ENCODE measurements at regions not wholly inside any gene's neighbourhood (a gene's known extent, or its start where the extent isn't known, plus 50 kb on each side); places are given as distances from the start of the nearest gene placed in this dataset.

DNA sequence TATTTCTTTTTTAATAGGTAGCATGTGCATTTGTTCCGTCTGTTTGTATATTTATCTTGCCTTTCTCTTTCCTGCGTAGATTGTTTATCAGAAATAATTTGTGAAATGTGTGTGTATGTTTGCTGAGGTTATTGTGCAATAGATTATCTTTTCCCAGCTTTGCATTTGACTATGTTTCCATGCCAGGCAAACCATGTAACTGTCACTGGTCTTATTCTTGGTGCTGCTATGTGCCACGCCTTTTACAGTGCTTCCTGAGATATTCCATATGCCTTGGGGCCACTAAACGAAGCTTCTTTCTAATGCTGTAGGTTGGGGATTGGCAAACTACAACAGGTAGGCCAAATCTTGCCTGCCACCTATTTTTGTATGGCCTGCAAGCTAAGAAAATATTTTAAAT is 598.8 kb downstream of the PLPP3 start (continued):
- TF ChIP-seq, protein P1, sequence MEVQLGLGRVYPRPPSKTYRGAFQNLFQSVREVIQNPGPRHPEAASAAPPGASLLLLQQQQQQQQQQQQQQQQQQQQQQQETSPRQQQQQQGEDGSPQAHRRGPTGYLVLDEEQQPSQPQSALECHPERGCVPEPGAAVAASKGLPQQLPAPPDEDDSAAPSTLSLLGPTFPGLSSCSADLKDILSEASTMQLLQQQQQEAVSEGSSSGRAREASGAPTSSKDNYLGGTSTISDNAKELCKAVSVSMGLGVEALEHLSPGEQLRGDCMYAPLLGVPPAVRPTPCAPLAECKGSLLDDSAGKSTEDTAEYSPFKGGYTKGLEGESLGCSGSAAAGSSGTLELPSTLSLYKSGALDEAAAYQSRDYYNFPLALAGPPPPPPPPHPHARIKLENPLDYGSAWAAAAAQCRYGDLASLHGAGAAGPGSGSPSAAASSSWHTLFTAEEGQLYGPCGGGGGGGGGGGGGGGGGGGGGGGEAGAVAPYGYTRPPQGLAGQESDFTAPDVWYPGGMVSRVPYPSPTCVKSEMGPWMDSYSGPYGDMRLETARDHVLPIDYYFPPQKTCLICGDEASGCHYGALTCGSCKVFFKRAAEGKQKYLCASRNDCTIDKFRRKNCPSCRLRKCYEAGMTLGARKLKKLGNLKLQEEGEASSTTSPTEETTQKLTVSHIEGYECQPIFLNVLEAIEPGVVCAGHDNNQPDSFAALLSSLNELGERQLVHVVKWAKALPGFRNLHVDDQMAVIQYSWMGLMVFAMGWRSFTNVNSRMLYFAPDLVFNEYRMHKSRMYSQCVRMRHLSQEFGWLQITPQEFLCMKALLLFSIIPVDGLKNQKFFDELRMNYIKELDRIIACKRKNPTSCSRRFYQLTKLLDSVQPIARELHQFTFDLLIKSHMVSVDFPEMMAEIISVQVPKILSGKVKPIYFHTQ (CRISPR knock-in tag; IDR thresholded peaks at IDR 0.05), result no peak
- TF ChIP-seq, protein P2, sequence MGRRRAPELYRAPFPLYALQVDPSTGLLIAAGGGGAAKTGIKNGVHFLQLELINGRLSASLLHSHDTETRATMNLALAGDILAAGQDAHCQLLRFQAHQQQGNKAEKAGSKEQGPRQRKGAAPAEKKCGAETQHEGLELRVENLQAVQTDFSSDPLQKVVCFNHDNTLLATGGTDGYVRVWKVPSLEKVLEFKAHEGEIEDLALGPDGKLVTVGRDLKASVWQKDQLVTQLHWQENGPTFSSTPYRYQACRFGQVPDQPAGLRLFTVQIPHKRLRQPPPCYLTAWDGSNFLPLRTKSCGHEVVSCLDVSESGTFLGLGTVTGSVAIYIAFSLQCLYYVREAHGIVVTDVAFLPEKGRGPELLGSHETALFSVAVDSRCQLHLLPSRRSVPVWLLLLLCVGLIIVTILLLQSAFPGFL (CRISPR knock-in tag; IDR thresholded peaks at IDR 0.05; ENCODE audit: borderline replicate concordance), result no peak
- no peak for TF ChIP-seq GTF2I (CRISPR knock-in tag; conservative IDR thresholded peaks at IDR 0.05)
- no peak for TF ChIP-seq SP1 (CRISPR knock-in tag; conservative IDR thresholded peaks at IDR 0.05)
- TF ChIP-seq, protein P3, sequence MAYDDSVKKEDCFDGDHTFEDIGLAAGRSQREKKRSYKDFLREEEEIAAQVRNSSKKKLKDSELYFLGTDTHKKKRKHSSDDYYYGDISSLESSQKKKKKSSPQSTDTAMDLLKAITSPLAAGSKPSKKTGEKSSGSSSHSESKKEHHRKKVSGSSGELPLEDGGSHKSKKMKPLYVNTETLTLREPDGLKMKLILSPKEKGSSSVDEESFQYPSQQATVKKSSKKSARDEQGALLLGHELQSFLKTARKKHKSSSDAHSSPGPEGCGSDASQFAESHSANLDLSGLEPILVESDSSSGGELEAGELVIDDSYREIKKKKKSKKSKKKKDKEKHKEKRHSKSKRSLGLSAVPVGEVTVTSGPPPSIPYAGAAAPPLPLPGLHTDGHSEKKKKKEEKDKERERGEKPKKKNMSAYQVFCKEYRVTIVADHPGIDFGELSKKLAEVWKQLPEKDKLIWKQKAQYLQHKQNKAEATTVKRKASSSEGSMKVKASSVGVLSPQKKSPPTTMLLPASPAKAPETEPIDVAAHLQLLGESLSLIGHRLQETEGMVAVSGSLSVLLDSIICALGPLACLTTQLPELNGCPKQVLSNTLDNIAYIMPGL (CRISPR knock-in tag; IDR thresholded peaks at IDR 0.05), result no peak
- no peak for TF ChIP-seq ELF4 (CRISPR knock-in tag; IDR thresholded peaks at IDR 0.05; ENCODE audit: low read depth)
- TF ChIP-seq, protein P4, sequence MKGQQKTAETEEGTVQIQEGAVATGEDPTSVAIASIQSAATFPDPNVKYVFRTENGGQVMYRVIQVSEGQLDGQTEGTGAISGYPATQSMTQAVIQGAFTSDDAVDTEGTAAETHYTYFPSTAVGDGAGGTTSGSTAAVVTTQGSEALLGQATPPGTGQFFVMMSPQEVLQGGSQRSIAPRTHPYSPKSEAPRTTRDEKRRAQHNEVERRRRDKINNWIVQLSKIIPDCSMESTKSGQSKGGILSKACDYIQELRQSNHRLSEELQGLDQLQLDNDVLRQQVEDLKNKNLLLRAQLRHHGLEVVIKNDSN (CRISPR knock-in tag; IDR thresholded peaks at IDR 0.05), result no peak
- no peak for TF ChIP-seq ETV6 (CRISPR knock-in tag; IDR thresholded peaks at IDR 0.05)
- TF ChIP-seq, protein P5, sequence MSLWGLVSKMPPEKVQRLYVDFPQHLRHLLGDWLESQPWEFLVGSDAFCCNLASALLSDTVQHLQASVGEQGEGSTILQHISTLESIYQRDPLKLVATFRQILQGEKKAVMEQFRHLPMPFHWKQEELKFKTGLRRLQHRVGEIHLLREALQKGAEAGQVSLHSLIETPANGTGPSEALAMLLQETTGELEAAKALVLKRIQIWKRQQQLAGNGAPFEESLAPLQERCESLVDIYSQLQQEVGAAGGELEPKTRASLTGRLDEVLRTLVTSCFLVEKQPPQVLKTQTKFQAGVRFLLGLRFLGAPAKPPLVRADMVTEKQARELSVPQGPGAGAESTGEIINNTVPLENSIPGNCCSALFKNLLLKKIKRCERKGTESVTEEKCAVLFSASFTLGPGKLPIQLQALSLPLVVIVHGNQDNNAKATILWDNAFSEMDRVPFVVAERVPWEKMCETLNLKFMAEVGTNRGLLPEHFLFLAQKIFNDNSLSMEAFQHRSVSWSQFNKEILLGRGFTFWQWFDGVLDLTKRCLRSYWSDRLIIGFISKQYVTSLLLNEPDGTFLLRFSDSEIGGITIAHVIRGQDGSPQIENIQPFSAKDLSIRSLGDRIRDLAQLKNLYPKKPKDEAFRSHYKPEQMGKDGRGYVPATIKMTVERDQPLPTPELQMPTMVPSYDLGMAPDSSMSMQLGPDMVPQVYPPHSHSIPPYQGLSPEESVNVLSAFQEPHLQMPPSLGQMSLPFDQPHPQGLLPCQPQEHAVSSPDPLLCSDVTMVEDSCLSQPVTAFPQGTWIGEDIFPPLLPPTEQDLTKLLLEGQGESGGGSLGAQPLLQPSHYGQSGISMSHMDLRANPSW (CRISPR knock-in tag; conservative IDR thresholded peaks at IDR 0.05; ENCODE audit: low read depth), result no peak

DNA sequence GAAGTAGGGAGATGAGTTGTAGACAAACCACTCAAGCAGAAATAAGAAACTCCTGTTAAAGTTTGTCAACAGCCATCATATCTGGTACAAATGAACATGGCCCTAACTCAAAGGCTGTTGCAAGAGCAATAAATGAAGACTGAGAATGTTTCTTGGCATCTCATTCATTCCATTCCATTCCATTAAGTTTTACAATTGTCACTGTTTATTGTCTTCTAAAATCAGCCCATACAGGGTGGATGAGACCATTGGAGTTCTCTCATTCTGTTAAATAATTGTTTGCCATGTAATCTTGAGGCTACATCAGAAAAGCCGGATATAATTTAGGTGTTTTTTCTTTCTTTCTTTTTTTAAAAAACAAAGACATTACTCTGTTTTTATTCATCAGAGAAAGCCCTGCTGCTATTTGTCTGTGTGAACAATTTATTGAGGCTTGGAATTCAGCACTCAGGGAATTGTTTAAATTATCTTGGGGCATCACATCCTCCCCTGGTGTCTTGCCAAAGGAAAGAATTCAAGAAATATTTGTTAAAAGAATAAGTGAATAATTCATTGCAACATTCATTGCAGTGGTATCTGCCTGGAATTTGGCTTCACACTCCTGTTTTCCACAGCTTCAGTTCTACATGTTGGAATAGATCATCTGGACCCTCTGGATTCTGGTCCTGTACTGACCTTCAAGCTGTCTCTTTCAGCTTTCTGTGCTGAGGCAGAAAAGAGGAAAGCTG is 604.5 kb downstream of the PLPP3 start:
- Mint-ChIP-seq H3K27ac (no peak overlapping the region), H3K4me3 (no peak overlapping the region), H3K9me3 (peaks cover 4% of the 10 kb centered on the region), H3K27me3 (ENCODE audit: low read depth) (no peaks in the 10 kb centered on the region), H3K36me3 (no peaks in the 10 kb centered on the region), H3K4me1 (no peaks in the 10 kb centered on the region)
- ChIA-PET CTCF (no interaction called here), POLR2A (no interaction called here)
- TF ChIP-seq HMGA2 (CRISPR knock-in tag; IDR thresholded peaks at IDR 0.05) (no peak), ATF1 (CRISPR knock-in tag; IDR thresholded peaks at IDR 0.05) (no peak), ZNF317 (CRISPR knock-in tag; IDR thresholded peaks at IDR 0.05; ENCODE audit: borderline replicate concordance, low read depth) (no peak), SMAD4 (CRISPR knock-in tag; IDR thresholded peaks at IDR 0.05) (no peak)
- TF ChIP-seq, protein P6, sequence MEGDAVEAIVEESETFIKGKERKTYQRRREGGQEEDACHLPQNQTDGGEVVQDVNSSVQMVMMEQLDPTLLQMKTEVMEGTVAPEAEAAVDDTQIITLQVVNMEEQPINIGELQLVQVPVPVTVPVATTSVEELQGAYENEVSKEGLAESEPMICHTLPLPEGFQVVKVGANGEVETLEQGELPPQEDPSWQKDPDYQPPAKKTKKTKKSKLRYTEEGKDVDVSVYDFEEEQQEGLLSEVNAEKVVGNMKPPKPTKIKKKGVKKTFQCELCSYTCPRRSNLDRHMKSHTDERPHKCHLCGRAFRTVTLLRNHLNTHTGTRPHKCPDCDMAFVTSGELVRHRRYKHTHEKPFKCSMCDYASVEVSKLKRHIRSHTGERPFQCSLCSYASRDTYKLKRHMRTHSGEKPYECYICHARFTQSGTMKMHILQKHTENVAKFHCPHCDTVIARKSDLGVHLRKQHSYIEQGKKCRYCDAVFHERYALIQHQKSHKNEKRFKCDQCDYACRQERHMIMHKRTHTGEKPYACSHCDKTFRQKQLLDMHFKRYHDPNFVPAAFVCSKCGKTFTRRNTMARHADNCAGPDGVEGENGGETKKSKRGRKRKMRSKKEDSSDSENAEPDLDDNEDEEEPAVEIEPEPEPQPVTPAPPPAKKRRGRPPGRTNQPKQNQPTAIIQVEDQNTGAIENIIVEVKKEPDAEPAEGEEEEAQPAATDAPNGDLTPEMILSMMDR (IDR thresholded peaks at IDR 0.05), result no peak
- TF ChIP-seq, protein P7, sequence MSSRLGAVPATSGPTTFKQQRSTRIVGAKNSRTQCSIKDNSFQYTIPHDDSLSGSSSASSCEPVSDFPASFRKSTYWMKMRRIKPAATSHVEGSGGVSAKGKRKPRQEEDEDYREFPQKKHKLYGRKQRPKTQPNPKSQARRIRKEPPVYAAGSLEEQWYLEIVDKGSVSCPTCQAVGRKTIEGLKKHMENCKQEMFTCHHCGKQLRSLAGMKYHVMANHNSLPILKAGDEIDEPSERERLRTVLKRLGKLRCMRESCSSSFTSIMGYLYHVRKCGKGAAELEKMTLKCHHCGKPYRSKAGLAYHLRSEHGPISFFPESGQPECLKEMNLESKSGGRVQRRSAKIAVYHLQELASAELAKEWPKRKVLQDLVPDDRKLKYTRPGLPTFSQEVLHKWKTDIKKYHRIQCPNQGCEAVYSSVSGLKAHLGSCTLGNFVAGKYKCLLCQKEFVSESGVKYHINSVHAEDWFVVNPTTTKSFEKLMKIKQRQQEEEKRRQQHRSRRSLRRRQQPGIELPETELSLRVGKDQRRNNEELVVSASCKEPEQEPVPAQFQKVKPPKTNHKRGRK (CRISPR knock-in tag; IDR thresholded peaks at IDR 0.05; ENCODE audit: borderline replicate concordance), result no peak
- TF ChIP-seq, protein P8, sequence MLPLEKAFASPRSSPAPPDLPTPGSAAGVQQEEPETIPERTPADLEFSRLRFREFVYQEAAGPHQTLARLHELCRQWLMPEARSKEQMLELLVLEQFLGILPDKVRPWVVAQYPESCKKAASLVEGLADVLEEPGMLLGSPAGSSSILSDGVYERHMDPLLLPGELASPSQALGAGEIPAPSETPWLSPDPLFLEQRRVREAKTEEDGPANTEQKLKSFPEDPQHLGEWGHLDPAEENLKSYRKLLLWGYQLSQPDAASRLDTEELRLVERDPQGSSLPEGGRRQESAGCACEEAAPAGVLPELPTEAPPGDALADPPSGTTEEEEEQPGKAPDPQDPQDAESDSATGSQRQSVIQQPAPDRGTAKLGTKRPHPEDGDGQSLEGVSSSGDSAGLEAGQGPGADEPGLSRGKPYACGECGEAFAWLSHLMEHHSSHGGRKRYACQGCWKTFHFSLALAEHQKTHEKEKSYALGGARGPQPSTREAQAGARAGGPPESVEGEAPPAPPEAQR (CRISPR knock-in tag; IDR thresholded peaks at IDR 0.05), result no peak
- DNase-seq (ENCODE audit: low spot score), result no peak
- no peak for ATAC-seq
